Iris pigment epithelial cell (primary cell): ENCODE measurements at regions not wholly inside any gene's neighbourhood (a gene's known extent, or its start where the extent isn't known, plus 50 kb on each side); places are given as distances from the start of the nearest gene placed in this dataset.

Experiments
- DNase-seq: peaks from one replicate; pipeline ENCODE4 v3.0.0-alpha.2; 2011; ENCODE audit warnings: low read depth

DNA sequence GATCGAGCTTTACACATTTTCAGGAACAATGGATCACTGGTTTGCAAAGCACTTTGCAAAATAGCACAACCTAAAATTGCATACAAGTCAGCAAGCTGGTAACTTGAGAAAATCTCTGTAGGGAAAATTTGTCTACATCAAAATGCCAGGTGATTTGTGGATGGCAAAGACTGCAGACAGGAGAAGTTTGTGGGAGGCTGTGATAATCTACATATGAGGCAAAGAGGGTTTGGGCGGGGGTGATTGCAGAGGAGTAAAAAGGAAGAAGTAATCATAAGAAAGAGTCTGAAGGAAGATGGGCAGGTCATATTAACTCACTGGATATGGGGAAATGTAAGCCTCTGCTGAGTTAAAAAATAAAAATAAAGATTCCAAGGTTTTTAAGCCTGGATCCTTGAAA is 166.3 kb upstream of the STXBP5 start:
- DNase-seq, result no peak

- peak; percentile 50 for DNase-seq
These were observed 163.9 kb upstream of the STXBP5 start for GRCh38 chr6:147040121-147040910.

DNA sequence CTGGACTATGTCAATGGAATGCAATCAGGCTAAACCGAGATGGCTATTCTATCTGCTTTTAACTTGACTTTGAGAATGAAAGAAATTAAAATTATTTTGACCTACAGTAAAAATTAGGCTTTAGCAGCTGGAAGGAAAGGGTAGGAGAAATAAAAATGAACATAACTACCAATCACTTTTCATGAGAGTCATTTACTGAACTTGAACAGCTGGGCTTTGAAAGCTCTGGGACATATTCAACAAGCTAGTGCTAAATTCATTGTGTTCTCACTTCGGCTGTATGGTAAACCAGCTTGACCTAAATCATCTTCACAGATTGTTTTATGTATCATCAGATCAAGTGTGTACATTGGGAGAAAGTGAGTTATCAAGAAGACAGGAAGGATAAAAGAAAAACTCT is 161.5 kb upstream of the STXBP5 start:
- DNase-seq, result no peak

GRCh38 chr6:147043994-147044477 is 160.2 kb upstream of the STXBP5 start:
- peak; percentile 30 for DNase-seq

DNA sequence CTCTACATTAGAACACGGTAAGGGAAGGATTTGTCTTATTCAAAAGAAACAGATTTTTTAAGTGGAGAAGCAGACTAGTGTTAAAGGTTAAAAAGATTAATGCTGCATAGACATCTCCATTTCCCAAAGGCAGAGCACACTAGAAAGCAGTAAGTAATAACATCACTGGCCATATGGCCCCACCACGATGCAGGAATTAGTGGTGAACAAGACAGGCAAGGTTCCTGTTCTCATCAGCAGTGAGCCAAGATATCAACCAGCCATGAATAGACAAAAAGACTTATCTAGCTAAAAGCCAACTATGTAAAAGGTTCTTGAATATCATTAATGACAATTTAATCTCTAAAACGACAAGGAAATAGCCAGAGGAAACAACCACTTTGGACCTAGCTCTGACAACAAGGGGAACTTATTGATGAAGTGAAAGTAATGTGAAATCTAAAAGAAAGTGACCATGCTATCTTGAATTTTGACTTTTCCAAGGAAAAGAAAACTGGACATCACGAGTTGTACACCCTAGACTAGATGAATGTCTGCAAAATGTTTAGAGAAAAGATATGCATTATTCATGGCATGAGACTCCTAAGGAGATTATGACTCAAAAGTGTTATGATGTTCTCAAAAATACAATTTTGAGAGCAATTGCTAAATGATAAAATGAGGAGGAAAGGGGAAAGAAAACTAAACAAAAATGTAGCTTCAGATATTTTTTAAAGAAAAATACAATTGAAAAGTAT is 157.9 kb upstream of the STXBP5 start:
- DNase-seq, result peak; percentile 28

- DNase-seq, result no peak
These were observed 155.3 kb upstream of the STXBP5 start for GRCh38 chr6:147048930-147049329.

- no peak for DNase-seq
These were observed 150.8 kb upstream of the STXBP5 start for GRCh38 chr6:147053311-147053921.

DNA sequence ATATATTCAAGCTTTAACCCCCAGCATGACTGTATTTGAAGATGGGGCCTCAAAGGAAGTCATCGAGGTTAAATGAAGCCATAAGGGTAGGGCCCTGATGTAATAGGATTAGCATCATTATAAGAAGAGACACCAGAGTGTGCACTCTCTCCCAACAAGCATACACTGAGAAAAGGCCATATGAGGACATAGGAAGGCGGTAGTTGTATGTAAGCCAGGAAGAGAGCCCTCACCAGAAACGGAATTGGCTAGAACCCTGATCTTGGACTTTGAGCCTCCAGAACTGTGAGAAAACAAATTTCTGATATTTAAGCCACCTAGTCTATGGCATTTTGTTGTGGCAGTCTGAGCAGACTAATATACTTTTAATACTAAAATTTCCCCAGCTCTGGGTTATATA is 150.1 kb upstream of the STXBP5 start:
- DNase-seq, result no peak

DNA sequence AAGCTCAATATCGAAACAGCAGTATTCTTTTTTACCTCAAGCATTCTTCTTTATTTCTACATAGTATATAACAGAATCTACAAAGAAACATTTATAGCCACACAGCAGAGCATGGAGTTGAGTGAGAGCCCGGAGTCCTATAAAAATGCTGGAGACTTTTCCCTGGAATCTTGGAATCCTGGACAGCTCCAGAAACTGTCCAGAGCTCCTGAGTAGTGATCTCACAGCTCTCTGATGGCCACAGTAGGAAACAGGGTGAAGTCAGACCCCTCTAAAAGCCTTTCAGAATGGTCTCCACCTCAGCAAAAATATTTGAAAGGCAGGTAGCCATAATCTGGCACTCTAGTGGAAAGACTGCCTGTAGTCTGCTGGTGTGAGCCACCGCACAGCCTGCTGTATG is 149.3 kb upstream of the STXBP5 start:
- DNase-seq, result no peak

GRCh38 chr6:147055821-147056392 is 148.3 kb upstream of the STXBP5 start:
- no peak for DNase-seq

DNA sequence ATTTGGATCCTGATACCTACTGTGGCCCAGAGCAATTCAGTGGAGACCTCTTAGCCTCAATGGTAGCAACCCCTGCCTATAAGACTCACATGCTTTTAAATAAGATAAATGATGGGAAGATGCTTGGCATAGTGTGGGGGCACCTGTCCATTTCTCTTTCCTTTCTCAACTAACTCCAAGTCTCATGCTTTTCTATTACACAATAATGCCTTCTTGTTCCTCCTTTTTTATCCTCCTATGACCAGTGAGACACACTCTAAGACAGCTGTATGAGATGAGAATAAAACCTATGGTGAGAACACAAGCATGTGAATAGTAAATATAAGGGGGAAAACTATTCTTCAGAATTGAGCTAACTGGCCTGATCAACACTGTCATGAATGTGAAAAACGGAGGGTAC is 147.0 kb upstream of the STXBP5 start:
- no peak for DNase-seq

DNA sequence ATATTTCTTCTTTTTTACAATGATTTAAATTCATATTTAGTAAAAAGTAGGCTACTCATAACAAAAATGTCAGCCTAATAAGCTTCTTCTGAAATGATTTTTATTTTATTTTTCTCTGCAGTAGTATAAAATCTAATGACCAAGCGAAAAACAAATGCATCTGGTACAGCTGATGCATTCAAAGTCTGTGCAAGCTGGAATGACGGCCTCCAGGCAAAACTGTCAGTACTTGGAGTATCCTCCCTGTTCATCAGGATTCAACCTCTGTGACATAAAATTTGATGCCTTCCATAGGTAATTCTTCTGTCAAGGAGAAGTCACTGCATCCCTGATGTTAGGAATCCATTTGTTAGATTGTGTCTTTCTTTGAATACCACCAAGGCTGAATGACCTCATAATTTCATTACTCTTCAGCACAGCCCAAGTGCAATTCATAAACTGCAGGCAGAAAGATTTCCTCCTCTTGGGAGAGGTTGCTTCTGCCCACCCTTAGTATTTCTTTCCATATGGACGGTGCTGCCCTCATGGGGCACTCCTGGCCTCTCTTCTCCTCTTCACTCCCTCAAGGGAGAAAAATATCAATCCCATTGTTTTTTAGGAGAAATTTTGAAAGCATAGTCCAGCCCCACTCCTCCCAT is 146.4 kb upstream of the STXBP5 start:
- no peak for DNase-seq

- DNase-seq, result no peak
These were observed 145.3 kb upstream of the STXBP5 start for GRCh38 chr6:147058786-147059385.

- DNase-seq, result no peak
These were observed 143.6 kb upstream of the STXBP5 start for GRCh38 chr6:147060636-147061035.

GRCh38 chr6:147061252-147061651 is 143.0 kb upstream of the STXBP5 start:
- no peak for DNase-seq

DNA sequence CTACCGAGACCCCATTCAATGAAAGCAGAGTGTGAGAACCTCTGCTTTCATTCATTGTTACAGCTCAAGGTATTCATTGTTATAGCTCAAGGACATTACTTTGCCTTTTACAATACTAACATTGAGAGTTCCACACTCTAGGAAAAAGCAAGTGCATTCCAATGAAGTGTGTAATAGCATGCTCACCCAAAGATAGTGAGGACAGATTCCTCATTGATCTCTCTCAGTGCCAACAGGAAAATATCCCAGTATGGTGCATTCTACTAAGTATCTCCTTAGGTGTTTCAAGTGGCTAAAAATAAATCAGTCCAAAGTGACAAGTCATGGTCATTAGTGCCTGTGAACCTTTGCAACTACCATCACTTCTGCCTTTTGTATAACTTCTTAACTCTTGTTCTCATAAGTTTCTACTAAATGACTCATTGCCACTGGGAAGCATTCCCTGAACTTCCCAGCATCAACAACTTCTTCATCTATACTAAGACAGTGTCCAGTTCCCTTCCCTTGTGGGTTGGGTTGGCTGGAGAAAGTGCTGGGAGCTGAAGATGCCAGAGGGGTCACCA is 140.7 kb upstream of the STXBP5 start:
- peak; percentile 65 for DNase-seq

DNA sequence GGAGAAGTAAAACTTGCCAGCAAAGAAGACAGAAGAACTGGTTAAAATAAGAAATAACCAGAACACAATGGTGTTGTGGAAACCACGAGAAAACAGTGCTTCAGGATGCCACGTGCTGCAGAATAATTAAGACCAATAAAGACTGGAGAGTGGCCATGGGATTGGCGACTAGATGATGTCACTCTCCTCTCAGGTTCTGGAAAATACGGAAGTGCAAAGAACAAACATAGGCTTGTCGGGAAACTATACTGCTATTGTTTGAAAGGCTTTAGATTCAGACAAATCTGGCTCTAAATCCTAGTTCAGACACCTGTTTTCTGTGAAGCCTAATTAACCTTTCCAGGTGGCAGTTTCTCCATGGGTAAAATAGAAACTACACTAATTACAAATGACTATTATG is 138.4 kb upstream of the STXBP5 start:
- DNase-seq, result no peak

- DNase-seq, result peak; percentile 73
These were observed 137.0 kb upstream of the STXBP5 start for GRCh38 chr6:147067184-147067583.

GRCh38 chr6:147071776-147072175 is 132.4 kb upstream of the STXBP5 start:
- no peak for DNase-seq

DNA sequence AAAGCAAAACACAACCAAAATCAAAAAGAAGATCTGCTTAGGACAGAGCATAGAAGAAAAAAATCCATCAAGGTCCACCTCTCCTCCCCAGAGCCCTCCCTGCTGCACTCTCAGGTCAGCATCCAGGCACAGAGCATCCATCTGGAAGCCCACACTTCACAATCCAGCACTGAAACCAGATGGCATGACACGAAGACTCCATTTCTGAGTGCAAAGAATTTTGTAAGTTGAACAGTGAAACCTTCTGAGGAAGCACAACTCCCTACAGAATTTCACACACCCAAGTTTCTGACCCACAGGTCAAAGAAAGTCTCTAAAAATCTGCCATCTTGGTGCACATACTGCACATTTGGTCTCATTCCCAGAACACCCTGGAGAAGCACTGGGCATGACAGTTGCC is 128.8 kb upstream of the STXBP5 start:
- DNase-seq, result no peak

DNA sequence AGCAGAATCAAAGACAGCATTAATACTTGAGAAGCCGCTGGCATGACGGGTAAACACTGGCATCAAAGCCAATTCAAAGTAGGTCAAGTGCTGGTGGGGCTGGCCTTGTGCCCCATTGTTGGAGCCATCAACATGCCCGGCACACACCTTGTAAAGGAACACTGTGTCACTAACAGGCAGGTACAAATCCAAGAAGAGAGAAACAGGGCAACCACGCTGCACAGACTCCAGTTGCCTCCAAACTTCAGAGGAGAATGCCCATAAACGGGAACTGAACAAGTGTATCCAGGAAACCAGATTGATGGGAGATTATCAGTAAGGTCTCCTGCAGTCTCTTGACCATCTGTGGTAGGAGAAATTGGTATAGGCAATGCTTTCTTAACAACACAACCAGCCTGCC is 127.0 kb upstream of the STXBP5 start:
- DNase-seq, result no peak
